ENCODE measurements at regions not wholly inside any gene's neighbourhood (a gene's known extent, or its start where the extent isn't known, plus 50 kb on each side); places are given as distances from the start of the nearest gene placed in this dataset.

- Mint-ChIP-seq H3K4me1 (ENCODE audit: low read depth in 2 of 2) (no peaks in the 10 kb centered on the region), H3K36me3 (ENCODE audit: insufficient read depth) (no peaks in the 10 kb centered on the region), H3K4me3 (no peak overlapping the region), H3K27me3 (no peaks in the 10 kb centered on the region), H3K27ac (no peak overlapping the region), H3K9me3 (no peaks in the 10 kb centered on the region)
- no peak for ATAC-seq (replicated peaks)
- no peak for DNase-seq
These were observed 535.8 kb downstream of the KCTD12 start for GRCh38 chr13:76350399-76350798.

- no peaks in the 10 kb centered on the region for H3K27me3 Mint-ChIP-seq
- DNase-seq (no peak), ATAC-seq (replicated peaks) (no peak)
- H3K4me3 Mint-ChIP-seq = no peak overlapping the region
- H3K4me1 Mint-ChIP-seq (ENCODE audit: low read depth in 2 of 2) = no peaks in the 10 kb centered on the region
- H3K9me3 Mint-ChIP-seq = no peaks in the 10 kb centered on the region
- H3K36me3 Mint-ChIP-seq (ENCODE audit: insufficient read depth) = no peaks in the 10 kb centered on the region
- H3K27ac Mint-ChIP-seq = no peak overlapping the region
These were observed 536.5 kb downstream of the KCTD12 start for GRCh38 chr13:76349700-76350099.

- DNase-seq = no peak
- H3K27ac Mint-ChIP-seq = no peak overlapping the region
- no peaks in the 10 kb centered on the region for H3K4me1 Mint-ChIP-seq (ENCODE audit: low read depth in 2 of 2)
- ATAC-seq (replicated peaks) = no peak
- H3K9me3 Mint-ChIP-seq = peaks cover 0 to 1% of the 10 kb centered on the region in 2 donors
- H3K4me3 Mint-ChIP-seq = no peak overlapping the region
- H3K27me3 Mint-ChIP-seq = no peaks in the 10 kb centered on the region
- H3K36me3 Mint-ChIP-seq (ENCODE audit: insufficient read depth) = no peaks in the 10 kb centered on the region
These were observed 546.6 kb downstream of the KCTD12 start for GRCh38 chr13:76339649-76340048.

- no peaks in the 10 kb centered on the region for H3K4me1 Mint-ChIP-seq (ENCODE audit: low read depth in 2 of 2)
- no peak overlapping the region for H3K4me3 Mint-ChIP-seq
- H3K27ac Mint-ChIP-seq = no peak overlapping the region
- no peaks in the 10 kb centered on the region for H3K36me3 Mint-ChIP-seq (ENCODE audit: insufficient read depth)
- DNase-seq = no peak
- H3K9me3 Mint-ChIP-seq = no peaks in the 10 kb centered on the region
- no peak for ATAC-seq (replicated peaks)
- no peaks in the 10 kb centered on the region for H3K27me3 Mint-ChIP-seq
These were observed 548.2 kb downstream of the KCTD12 start for GRCh38 chr13:76338003-76338402.

- no peak overlapping the region for H3K27ac Mint-ChIP-seq
- no peaks in the 10 kb centered on the region for H3K27me3 Mint-ChIP-seq
- H3K36me3 Mint-ChIP-seq (ENCODE audit: insufficient read depth) = no peaks in the 10 kb centered on the region
- no peak overlapping the region for H3K4me3 Mint-ChIP-seq
- no peaks in the 10 kb centered on the region for H3K4me1 Mint-ChIP-seq (ENCODE audit: low read depth in 2 of 2)
- ATAC-seq (replicated peaks) (no peak), DNase-seq (no peak)
- H3K9me3 Mint-ChIP-seq = no peaks in the 10 kb centered on the region
These were observed 549.0 kb downstream of the KCTD12 start for GRCh38 chr13:76336889-76337844.

GRCh38 chr13:76335463-76335862, 550.7 kb downstream of the KCTD12 start:
- Mint-ChIP-seq H3K4me1 (ENCODE audit: low read depth in 2 of 2) (no peaks in the 10 kb centered on the region), H3K9me3 (no peaks in the 10 kb centered on the region)
- ATAC-seq (replicated peaks) = no peak

GRCh38 chr13:76331943-76332712, 554.1 kb downstream of the KCTD12 start:
- DNase-seq (no peak), ATAC-seq (replicated peaks) (no peak)
- Mint-ChIP-seq H3K4me3 (no peak overlapping the region), H3K4me1 (ENCODE audit: low read depth in 2 of 2) (no peaks in the 10 kb centered on the region), H3K27me3 (no peaks in the 10 kb centered on the region), H3K27ac (no peak overlapping the region), H3K36me3 (ENCODE audit: insufficient read depth) (no peaks in the 10 kb centered on the region), H3K9me3 (no peaks in the 10 kb centered on the region)

More at GRCh38 chr13:76335463-76335862, 550.7 kb downstream of the KCTD12 start:
- Mint-ChIP-seq H3K27me3 (no peaks in the 10 kb centered on the region), H3K27ac (no peak overlapping the region), H3K4me3 (no peak overlapping the region), H3K36me3 (ENCODE audit: insufficient read depth) (no peaks in the 10 kb centered on the region)
- DNase-seq = no peak

GRCh38 chr13:76330761-76331160, 555.4 kb downstream of the KCTD12 start:
- Mint-ChIP-seq H3K27ac (no peak overlapping the region), H3K9me3 (no peaks in the 10 kb centered on the region), H3K4me1 (ENCODE audit: low read depth in 2 of 2) (no peaks in the 10 kb centered on the region), H3K27me3 (no peaks in the 10 kb centered on the region), H3K4me3 (no peak overlapping the region), H3K36me3 (ENCODE audit: insufficient read depth) (no peaks in the 10 kb centered on the region)
- DNase-seq (no peak), ATAC-seq (replicated peaks) (no peak)

GRCh38 chr13:76329866-76330580, 556.2 kb downstream of the KCTD12 start:
- Mint-ChIP-seq H3K4me1 (ENCODE audit: low read depth in 2 of 2) (no peaks in the 10 kb centered on the region), H3K36me3 (ENCODE audit: insufficient read depth) (no peaks in the 10 kb centered on the region), H3K27me3 (no peaks in the 10 kb centered on the region), H3K4me3 (no peak overlapping the region), H3K9me3 (peaks cover 0 to 1% of the 10 kb centered on the region in 2 donors), H3K27ac (no peak overlapping the region)
- DNase-seq = no peak
- no peak for ATAC-seq (replicated peaks)

- ATAC-seq (replicated peaks) = no peak
- no peaks in the 10 kb centered on the region for H3K27me3 Mint-ChIP-seq
- no peak overlapping the region for H3K27ac Mint-ChIP-seq
- DNase-seq = no peak
- H3K9me3 Mint-ChIP-seq = peaks cover 0 to 3% of the 10 kb centered on the region in 2 donors
- no peaks in the 10 kb centered on the region for H3K4me1 Mint-ChIP-seq (ENCODE audit: low read depth in 2 of 2)
- no peak overlapping the region for H3K4me3 Mint-ChIP-seq
- no peaks in the 10 kb centered on the region for H3K36me3 Mint-ChIP-seq (ENCODE audit: insufficient read depth)
These were observed 557.2 kb downstream of the KCTD12 start for GRCh38 chr13:76329004-76329403.

- Mint-ChIP-seq H3K27ac (no peak overlapping the region), H3K9me3 (peaks cover 0 to 3% of the 10 kb centered on the region in 2 donors), H3K4me3 (no peak overlapping the region), H3K4me1 (ENCODE audit: low read depth in 2 of 2) (no peaks in the 10 kb centered on the region), H3K36me3 (ENCODE audit: insufficient read depth) (no peaks in the 10 kb centered on the region), H3K27me3 (no peaks in the 10 kb centered on the region)
- ATAC-seq (replicated peaks) (no peak), DNase-seq (no peak)
These were observed 559.9 kb downstream of the KCTD12 start for GRCh38 chr13:76326343-76326742.

- ATAC-seq (replicated peaks) (no peak), DNase-seq (no peak)
- Mint-ChIP-seq H3K27ac (no peak overlapping the region), H3K4me3 (no peak overlapping the region), H3K4me1 (ENCODE audit: low read depth in 2 of 2) (no peaks in the 10 kb centered on the region), H3K27me3 (no peaks in the 10 kb centered on the region), H3K9me3 (peaks cover 0 to 2% of the 10 kb centered on the region in 2 donors), H3K36me3 (ENCODE audit: insufficient read depth) (no peaks in the 10 kb centered on the region)
These were observed 566.3 kb downstream of the KCTD12 start for GRCh38 chr13:76319921-76320320.

GRCh38 chr13:76316998-76317527, 569.1 kb downstream of the KCTD12 start:
- DNase-seq = no peak
- ATAC-seq (replicated peaks) = no peak
- no peaks in the 10 kb centered on the region for H3K36me3 Mint-ChIP-seq (ENCODE audit: insufficient read depth)
- no peak overlapping the region for H3K27ac Mint-ChIP-seq
- no peaks in the 10 kb centered on the region for H3K4me1 Mint-ChIP-seq (ENCODE audit: low read depth in 2 of 2)
- H3K9me3 Mint-ChIP-seq = no peaks in the 10 kb centered on the region
- H3K4me3 Mint-ChIP-seq = no peak overlapping the region
- no peaks in the 10 kb centered on the region for H3K27me3 Mint-ChIP-seq

All from effector memory CD8-positive, alpha-beta T cell (primary cell).